SK-N-DZ (cell line): ENCODE measurements at regions not wholly inside any gene's neighbourhood (a gene's known extent, or its start where the extent isn't known, plus 50 kb on each side); places are given as distances from the start of the nearest gene placed in this dataset.

Experiments used
- DNase-seq: peaks from one replicate; pipeline ENCODE4 v3.0.0-alpha.2; 2015; ENCODE audit warnings: low spot score

- DNase-seq = no peak
These were observed 85.6 kb downstream of the SNAPC1 start for GRCh38 chr14:61847861-61848260.

- DNase-seq = no peak
These were observed 92.7 kb downstream of the SNAPC1 start for GRCh38 chr14:61854898-61855297.

GRCh38 chr14:61860294-61860918, 98.2 kb downstream of the SNAPC1 start:
- DNase-seq = peak; percentile 22

GRCh38 chr14:61861320-61861865, 99.2 kb downstream of the SNAPC1 start:
- DNase-seq = no peak

GRCh38 chr14:61864329-61864898, 102.2 kb downstream of the SNAPC1 start:
- no peak for DNase-seq

GRCh38 chr14:61866932-61867920, 105.0 kb downstream of the SNAPC1 start:
- DNase-seq = no peak

- DNase-seq = no peak
These were observed 106.6 kb downstream of the SNAPC1 start for GRCh38 chr14:61868846-61869245.

- no peak for DNase-seq
These were observed 107.9 kb downstream of the SNAPC1 start for GRCh38 chr14:61870163-61870562.

GRCh38 chr14:61872452-61872851, 110.2 kb downstream of the SNAPC1 start:
- no peak for DNase-seq

- no peak for DNase-seq
These were observed 113.3 kb downstream of the SNAPC1 start for GRCh38 chr14:61875483-61875882.

GRCh38 chr14:61876362-61877034, 114.3 kb downstream of the SNAPC1 start:
- DNase-seq = no peak

- DNase-seq = no peak
These were observed 114.8 kb downstream of the SNAPC1 start for GRCh38 chr14:61877035-61877390.

- no peak for DNase-seq
These were observed 115.5 kb downstream of the SNAPC1 start for GRCh38 chr14:61877768-61878167.

- no peak for DNase-seq
These were observed 116.7 kb downstream of the SNAPC1 start for GRCh38 chr14:61878931-61879330.

GRCh38 chr14:61881046-61881445, 118.8 kb downstream of the SNAPC1 start:
- no peak for DNase-seq

GRCh38 chr14:61884711-61885110, 122.5 kb downstream of the SNAPC1 start:
- DNase-seq = no peak

GRCh38 chr14:61885203-61885961, 123.2 kb downstream of the SNAPC1 start:
- no peak for DNase-seq

GRCh38 chr14:61887628-61888027, 125.4 kb downstream of the SNAPC1 start:
- DNase-seq = no peak

GRCh38 chr14:61889914-61890351, 127.7 kb downstream of the SNAPC1 start:
- no peak for DNase-seq

- no peak for DNase-seq
These were observed 128.9 kb downstream of the SNAPC1 start for GRCh38 chr14:61891170-61891569.

- no peak for DNase-seq
These were observed 129.6 kb downstream of the SNAPC1 start for GRCh38 chr14:61891810-61892209.
